HepG2 (cell line): ENCODE measurements at regions not wholly inside any gene's neighbourhood (a gene's known extent, or its start where the extent isn't known, plus 50 kb on each side); places are given as distances from the start of the nearest gene placed in this dataset.

Experiments
- ATAC-seq: fragments of 200-7000 bp; cut with Tn5 transposase; 3 replicates; pipeline ENCODE4 v1.9.1; 2020; ENCODE audit warnings: mild to moderate bottlenecking, moderate library complexity
- BruUV-seq: library from RNA; stranded (reverse); fragments of 400-500 nt; replicated peaks from 2 replicates; lab custom pipeline; 2021; lab: Mats Ljungman, UMichigan
- CTCF ChIA-PET: fragments of 300-600 bp; formaldehyde crosslinking; extraction: SDS; loops from one replicate; lab custom pipeline; 2021; ENCODE audit warnings: low total read pairs, inconsistent platforms, low intra/inter-chr PET ratio; lab: Yijun Ruan, JAX
- POLR2A ChIA-PET: fragments of 350-600 bp; sonication (Branson Sonifier 250); formaldehyde crosslinking; loops from one replicate; lab custom pipeline; 2020; ENCODE audit warnings: antibody characterized with exemption, inconsistent platforms; lab: Yijun Ruan, JAX
- DNase-seq: peaks from one replicate; pipeline ENCODE4 v3.0.0-alpha.2; 2015; ENCODE audit warnings: low spot score
- FAIRE-seq: peaks from 3 replicates; lab custom pipeline; 2011; peaks lifted over from hg19 to GRCh38; lab: Jason Lieb, UNC
- H2AFZ ChIP-seq: one replicate; pipeline ENCODE4 v1.6.1; 2011; ENCODE audit warnings: low read length, inconsistent platforms
- H3K27ac ChIP-seq: fragments of 300-600 bp; 3 replicates; pipeline ENCODE4 v1.8.0; 2011; ENCODE audit warnings: mixed run types, mild to moderate bottlenecking, mixed read lengths, low read length, inconsistent platforms; ENCODE audit not compliant: insufficient read depth; ENCODE audit errors: extremely low read length
- H3K27me3 ChIP-seq, 2 experiments: fragments of 200-600 bp in 1 of 2; 2 replicates in 1 of 2; 3 replicates in 1 of 2; pipeline versions ENCODE4 v1.6.0 to v1.8.0; 2011; ENCODE audit warnings: low read length in 2 of 2, mild to moderate bottlenecking in 2 of 2, moderate library complexity in 2 of 2, inconsistent platforms in 1 of 2; ENCODE audit not compliant: insufficient read depth in 2 of 2, control insufficient read depth in 1 of 2
- H3K36me3 ChIP-seq, 2 experiments: fragments of 200-600 bp in 1 of 2; replicated peaks in 1 of 2; 2 replicates in 1 of 2; 3 replicates in 1 of 2; pipeline versions ENCODE4 v1.5.1 to v1.8.0; 2011; ENCODE audit warnings: low read length in 2 of 2, inconsistent platforms in 1 of 2; ENCODE audit not compliant: insufficient read depth in 2 of 2, control insufficient read depth in 1 of 2
- H3K4me1 ChIP-seq: 2 replicates; pipeline ENCODE4 v1.5.1; 2012; ENCODE audit warnings: low read length, inconsistent platforms; ENCODE audit not compliant: insufficient read depth
- H3K4me2 ChIP-seq: 2 replicates; pipeline ENCODE4 v1.6.0; 2011; ENCODE audit warnings: low read depth, low read length, inconsistent platforms
- H3K4me3 ChIP-seq, 3 experiments: fragments of 200-600 bp in 1 of 3; sonication (generic), shearing (Covaris generic) in 1 of 3; replicated peaks in 1 of 3; 2 replicates each; pipeline ENCODE4 v1.5.1; 2011 to 2016; ENCODE audit warnings: low read length in 3 of 3, inconsistent platforms in 2 of 3, low read depth in 2 of 3, mild to moderate bottlenecking in 2 of 3, control low read depth in 1 of 3, mixed read lengths in 1 of 3; ENCODE audit not compliant: insufficient read depth in 1 of 3
- H3K79me2 ChIP-seq: one replicate; pipeline ENCODE4 v1.6.1; 2011; ENCODE audit warnings: low read length, inconsistent platforms; ENCODE audit not compliant: insufficient read depth
- H3K9ac ChIP-seq: 2 replicates; pipeline ENCODE4 v1.6.0; 2011; ENCODE audit warnings: mild to moderate bottlenecking, low read depth, low read length, inconsistent platforms; ENCODE audit not compliant: insufficient read depth
- H3K9me3 ChIP-seq: 2 replicates; pipeline ENCODE4 v1.5.1; 2012; ENCODE audit warnings: mild to moderate bottlenecking, low read length
- H4K20me1 ChIP-seq: 2 replicates; pipeline ENCODE4 v1.6.0; 2011; ENCODE audit warnings: inconsistent platforms, mild to moderate bottlenecking, low read length, moderate library complexity; ENCODE audit not compliant: insufficient read depth
- KLF16 ChIP-seq, 2 experiments: sonication (generic) in 1 of 2; formaldehyde crosslinking in 1 of 2; IDR thresholded peaks; 2 replicates each; pipeline versions ENCODE4 v1.6.1 to v1.8.0; 2016 to 2023; ENCODE audit warnings: missing genetic modification reagents in 2 of 2, missing compliant biosample characterization in 1 of 2
- SKI ChIP-seq: fragments of 450-650 bp; IDR thresholded peaks from one replicate; pipeline ENCODE4 v1.6.1; 2018; ENCODE audit warnings: mild to moderate bottlenecking; ENCODE audit not compliant: partially characterized antibody
- SOX13 ChIP-seq, 3 experiments: fragments of 450-650 bp in 1 of 3; sonication (generic) in 1 of 3; formaldehyde crosslinking in 1 of 3; IDR thresholded peaks in 2 of 3; conservative IDR thresholded peaks in 1 of 3; 2 replicates each; pipeline versions ENCODE4 v1.5.0 to v1.6.1; 2016 to 2020; ENCODE audit warnings: antibody characterized with exemption in 1 of 3, mild to moderate bottlenecking in 1 of 3, missing compliant biosample characterization in 1 of 3, missing genetic modification reagents in 1 of 3, moderate library complexity in 1 of 3
- YEATS4 ChIP-seq: sonication (generic); formaldehyde crosslinking; IDR thresholded peaks from 2 replicates; pipeline ENCODE4 v1.4.0; 2020; ENCODE audit warnings: missing genetic modification reagents, borderline replicate concordance
- WGBS: methylation state at CpG from one replicate; pipeline ENCODE4 v1.1.6; 2017; ENCODE audit warnings: low lambda C conversion rate; 5-methylcytosine and 5-hydroxymethylcytosine counted together
- in situ Hi-C: cut with HindIII; loops from 2 replicates; pipeline ENCODE4 v1.10.0; 2017; ENCODE audit warnings: low pct_unique_long_range_greater_than_20kb; ENCODE audit not compliant: extremely low pct_ligation_motif_present
- intact Hi-C: fragments of 100-400 bp; cut with micrococcal nuclease; formaldehyde crosslinking; loops from one replicate; pipeline ENCODE4 v1.10.0; 2022; ENCODE audit not compliant: unreplicated experiment
- TF ChIP-seq, protein P1 (sequence below): sonication (generic); formaldehyde crosslinking; IDR thresholded peaks from 2 replicates; pipeline ENCODE4 v1.5.0; 2020; ENCODE audit warnings: missing genetic modification reagents

DNA sequence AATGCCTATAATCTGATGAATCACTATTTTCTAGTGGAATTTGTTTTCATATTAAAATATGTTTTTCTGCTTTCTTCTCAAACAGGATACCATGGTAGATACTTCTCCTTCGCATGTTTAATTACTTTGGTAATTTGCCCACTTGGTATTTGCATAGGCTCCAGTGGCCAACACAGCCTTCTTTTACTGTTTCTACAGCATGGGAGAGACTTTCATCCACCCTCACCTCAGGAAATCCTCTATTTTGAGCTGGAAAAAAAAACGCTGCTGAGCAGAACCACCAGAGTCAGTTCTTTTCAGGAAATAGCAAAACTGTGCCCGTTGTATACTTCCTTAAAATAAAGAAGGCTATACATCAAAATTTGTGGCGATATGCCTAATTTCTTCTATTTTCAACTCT, 213.3 kb downstream of the MDFIC start:
- H3K36me3 ChIP-seq, result no peaks in the 10 kb centered on the region
- in situ Hi-C loops, result no loop called here
- WGBS, result 48% methylated on average over 4 of the region's 4 CpGs
- no peak for FAIRE-seq
- H3K27ac ChIP-seq, result no peak overlapping the region
- no peak overlapping the region for H3K9ac ChIP-seq
- no peaks in the 10 kb centered on the region for H3K27me3 ChIP-seq
- H3K79me2 ChIP-seq, result no peaks in the 10 kb centered on the region
- no peak overlapping the region for H2AFZ ChIP-seq
- peaks cover 20% of the 10 kb centered on the region for H3K9me3 ChIP-seq
- intact Hi-C loops, result loop anchor here (10.0 kb wide), 1 partner anchor 50 kb away; no protein-coding TSS in a partner anchor
- POLR2A ChIA-PET, result no interaction called here
- no peak overlapping the region for H3K4me2 ChIP-seq
- no peak for ATAC-seq
- peaks cover 21% of the 10 kb centered on the region for H3K4me1 ChIP-seq
- DNase-seq, result no peak
- CTCF ChIA-PET, result no interaction called here
- TF ChIP-seq, protein P1, sequence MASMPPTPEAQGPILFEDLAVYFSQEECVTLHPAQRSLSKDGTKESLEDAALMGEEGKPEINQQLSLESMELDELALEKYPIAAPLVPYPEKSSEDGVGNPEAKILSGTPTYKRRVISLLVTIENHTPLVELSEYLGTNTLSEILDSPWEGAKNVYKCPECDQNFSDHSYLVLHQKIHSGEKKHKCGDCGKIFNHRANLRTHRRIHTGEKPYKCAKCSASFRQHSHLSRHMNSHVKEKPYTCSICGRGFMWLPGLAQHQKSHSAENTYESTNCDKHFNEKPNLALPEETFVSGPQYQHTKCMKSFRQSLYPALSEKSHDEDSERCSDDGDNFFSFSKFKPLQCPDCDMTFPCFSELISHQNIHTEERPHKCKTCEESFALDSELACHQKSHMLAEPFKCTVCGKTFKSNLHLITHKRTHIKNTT (CRISPR knock-in tag), result no peak
- TF ChIP-seq KLF16 (CRISPR knock-in tag; IDR thresholded peaks at IDR 0.05) (no peak), SKI (no peak), SOX13 (IDR thresholded peaks at IDR 0.05) (no peak), SOX13 (CRISPR knock-in tag; conservative IDR thresholded peaks at IDR 0.05 in 1 of 2, IDR thresholded peaks at IDR 0.05 in 1 of 2) (no peak)
- H3K4me3 ChIP-seq, result no peak overlapping the region
- H4K20me1 ChIP-seq, result no peaks in the 10 kb centered on the region
- BruUV-seq, result no TSS peak

DNA sequence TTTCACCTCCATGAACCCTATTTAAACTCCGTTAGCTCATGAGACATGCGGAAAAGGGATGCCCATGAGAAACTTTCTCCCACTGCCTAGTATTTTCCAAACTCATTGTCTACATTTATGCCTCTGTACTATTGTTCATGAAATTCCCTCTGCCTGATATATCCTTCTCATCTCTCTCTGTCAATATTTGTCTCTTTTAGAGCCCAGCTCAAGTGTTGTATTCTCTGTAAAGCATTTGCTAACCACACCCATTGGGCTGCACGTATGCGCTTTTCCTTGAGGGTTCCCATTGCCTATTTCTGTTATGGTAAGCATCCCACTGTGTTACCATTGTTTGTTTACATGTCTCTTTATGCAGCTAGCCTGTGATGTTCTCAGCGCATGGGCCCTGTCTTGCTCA, 211.4 kb downstream of the MDFIC start:
- ATAC-seq, result no peak
- BruUV-seq, result no TSS peak
- no peaks in the 10 kb centered on the region for H3K79me2 ChIP-seq
- H3K4me1 ChIP-seq, result peaks cover 28% of the 10 kb centered on the region
- H4K20me1 ChIP-seq, result no peaks in the 10 kb centered on the region
- CTCF ChIA-PET, result no interaction called here
- no peak overlapping the region for H3K4me2 ChIP-seq
- no peak overlapping the region for H3K27ac ChIP-seq
- H3K9ac ChIP-seq, result no peak overlapping the region
- FAIRE-seq, result no peak
- peaks cover 20% of the 10 kb centered on the region for H3K9me3 ChIP-seq
- H3K27me3 ChIP-seq, result no peaks in the 10 kb centered on the region
- no peak overlapping the region for H2AFZ ChIP-seq
- intact Hi-C loops (loop anchor here (10.0 kb wide), 1 partner anchor 48 kb away; no protein-coding TSS in a partner anchor), in situ Hi-C loops (no loop called here)
- no peak for DNase-seq
- 72% methylated on average over 5 of the region's 5 CpGs for WGBS
- TF ChIP-seq SOX13 (IDR thresholded peaks at IDR 0.05) (no peak), SOX13 (CRISPR knock-in tag; conservative IDR thresholded peaks at IDR 0.05 in 1 of 2, IDR thresholded peaks at IDR 0.05 in 1 of 2) (0 out of 4 replicates have a peak, but pooled peaks of 1 of the 2 experiments have one; percentile 23), YEATS4 (CRISPR knock-in tag) (no peak)
- H3K4me3 ChIP-seq, result no peak overlapping the region
- POLR2A ChIA-PET, result no interaction called here
- no peaks in the 10 kb centered on the region for H3K36me3 ChIP-seq
